T47D (cell line): ENCODE measurements at regions not wholly inside any gene's neighbourhood (a gene's known extent, or its start where the extent isn't known, plus 50 kb on each side); places are given as distances from the start of the nearest gene placed in this dataset.
"Not testable (repeated sequence)": the region's sequence is repeated elsewhere in the genome, so short reads cannot be mapped to it uniquely, and the experiment has no call there.

Experiments used
- DNase-seq, 2 experiments: peaks; one replicate each; pipeline versions ENCODE4 v3.0.0 to v3.0.0-alpha.2; 2011 to 2012; ENCODE audit warnings: low read depth in 1 of 2, low spot score in 1 of 2
- JUND ChIP-seq: IDR thresholded peaks from 2 replicates; pipeline ENCODE4 v1.6.1; 2012; ENCODE audit warnings: low read depth
- in situ Hi-C: cut with HindIII; loops from 2 replicates; pipeline ENCODE4 v1.10.0; 2016; ENCODE audit warnings: low sequenced_read_pairs, low pct_unique_long_range_greater_than_20kb

GRCh38 chr10:38718972-38719371 is 624.8 kb downstream of the ZNF37A start:
- in situ Hi-C loops, DNase-seq: not testable (repeated sequence)

GRCh38 chr10:38730076-38730475 is 635.9 kb downstream of the ZNF37A start:
- in situ Hi-C loops: no loop called here
- no peak for TF ChIP-seq JUND
- DNase-seq: no peak

- peak in 1 of 2 experiments; percentile 19 for DNase-seq
- in situ Hi-C loops: not testable (repeated sequence)
Observed at GRCh38 chr10:38736646-38737045, 642.5 kb downstream of the ZNF37A start.

- in situ Hi-C loops: not testable (repeated sequence)
Observed at GRCh38 chr10:38737224-38737623, 643.1 kb downstream of the ZNF37A start.

GRCh38 chr10:38738011-38738410 is 643.9 kb downstream of the ZNF37A start:
- DNase-seq, in situ Hi-C loops: not testable (repeated sequence)

More at GRCh38 chr10:38737224-38737623, 643.1 kb downstream of the ZNF37A start:
- DNase-seq: not testable (repeated sequence)

GRCh38 chr10:38739011-38739775 is 645.1 kb downstream of the ZNF37A start:
- DNase-seq, in situ Hi-C loops: not testable (repeated sequence)

- TF ChIP-seq JUND: no peak
- no peak for DNase-seq
- in situ Hi-C loops: no loop called here
Observed at GRCh38 chr10:38740102-38740501, 646.0 kb downstream of the ZNF37A start.

GRCh38 chr10:38741226-38741625 is 647.1 kb downstream of the ZNF37A start:
- DNase-seq: no peak
- TF ChIP-seq JUND: no peak
- in situ Hi-C loops: no loop called here

- in situ Hi-C loops, DNase-seq: not testable (repeated sequence)
Observed at GRCh38 chr10:38744446-38744845, 650.3 kb downstream of the ZNF37A start.

GRCh38 chr10:38746065-38746464 is 651.9 kb downstream of the ZNF37A start:
- in situ Hi-C loops, DNase-seq: not testable (repeated sequence)
